GM12878 (cell line): ENCODE measurements at regions not wholly inside any gene's neighbourhood (a gene's known extent, or its start where the extent isn't known, plus 50 kb on each side); places are given as distances from the start of the nearest gene placed in this dataset.

Source experiments
- BCLAF1 ChIP-seq: fragments of 450-650 bp; IDR thresholded peaks from 2 replicates; pipeline ENCODE4 v1.6.1; 2017; ENCODE audit warnings: antibody characterized with exemption, mild to moderate bottlenecking, moderate library complexity
- EGR1 ChIP-seq, 2 experiments: IDR thresholded peaks; 1 replicate in 1 of 2; 2 replicates in 1 of 2; pipeline ENCODE4 v1.6.1; 2011 to 2012; ENCODE audit warnings: low read depth in 2 of 2, low read length in 2 of 2, borderline replicate concordance in 1 of 2, mild to moderate bottlenecking in 1 of 2, moderate library complexity in 1 of 2
- MYC ChIP-seq: IDR thresholded peaks from 2 replicates; pipeline ENCODE4 v1.6.1; 2011; ENCODE audit warnings: mild to moderate bottlenecking, low read length, moderate library complexity, inconsistent platforms; ENCODE audit not compliant: insufficient read depth, insufficient replicate concordance, insufficient read length, severe bottlenecking
- RAD21 ChIP-seq: IDR thresholded peaks from 2 replicates; pipeline ENCODE4 v1.6.1; 2011; ENCODE audit warnings: mild to moderate bottlenecking, low read depth, low read length, moderate library complexity; ENCODE audit not compliant: insufficient read depth
- SREBF1 ChIP-seq: IDR thresholded peaks from 2 replicates; pipeline ENCODE4 v1.6.1; 2012; ENCODE audit warnings: mild to moderate bottlenecking, low read length
- YBX1 ChIP-seq: fragments of 450-650 bp; IDR thresholded peaks from 2 replicates; pipeline ENCODE4 v1.6.1; 2016; ENCODE audit warnings: antibody characterized with exemption
- ZBTB33 ChIP-seq: fragments of 450-650 bp; IDR thresholded peaks from 2 replicates; pipeline ENCODE4 v1.6.1; 2017; ENCODE audit warnings: mild to moderate bottlenecking

- no peak for TF ChIP-seq RAD21
- no peak for TF ChIP-seq YBX1
- no peak for TF ChIP-seq EGR1 (IDR thresholded peaks at IDR 0.05; ENCODE audit: borderline replicate concordance in 1 of 2, low read depth in 2 of 2, low read length in 2 of 2)
- no peak for TF ChIP-seq ZBTB33
- no peak for TF ChIP-seq SREBF1
- TF ChIP-seq BCLAF1: no peak
- TF ChIP-seq MYC: no peak
Measured at GRCh38 chr2:105460048-105460732, 61.3 kb upstream of the FHL2 start (continued).
